Stomach (tissue), 8 donors: ENCODE measurements at regions not wholly inside any gene's neighbourhood (a gene's known extent, or its start where the extent isn't known, plus 50 kb on each side); places are given as distances from the start of the nearest gene placed in this dataset.
A peak's percentile ranks its signal among the peaks of the same experiment; 100 is the strongest.

ENCODE experiments used
- DNase-seq, 2 donors: peaks; one replicate each; pipeline versions ENCODE4 v3.0.0 to v3.0.0-alpha.2; 2013 to 2019
- H3K27ac ChIP-seq, 5 donors: fragments of 200-600 bp in 4 of 5; sonication (generic) in 4 of 5; one replicate each; pipeline ENCODE4 v1.5.1; 2013 to 2019; ENCODE audit warnings: mild to moderate bottlenecking in 1 of 5, moderate library complexity in 1 of 5
- H3K27me3 ChIP-seq, 3 donors: fragments of 200-600 bp; sonication (generic); one replicate each; pipeline ENCODE4 v1.5.1; 2017 to 2019; ENCODE audit warnings: mixed run types in 1 of 3
- H3K36me3 ChIP-seq, 4 donors: fragments of 200-600 bp; sonication (generic); 1 replicate in 3 of 4; 2 replicates in 1 of 4; pipeline ENCODE4 v1.5.1; 2016 to 2019
- H3K4me1 ChIP-seq, 4 donors: fragments of 200-600 bp; sonication (generic); one replicate each; pipeline ENCODE4 v1.5.1; 2016 to 2019
- H3K4me3 ChIP-seq, 4 donors: fragments of 200-600 bp; sonication (generic) in 3 of 4; one replicate each; pipeline ENCODE4 v1.5.1; 2016 to 2019; ENCODE audit warnings: mild to moderate bottlenecking in 1 of 4
- H3K9me3 ChIP-seq, 4 donors: fragments of 200-600 bp; sonication (generic); one replicate each; pipeline ENCODE4 v1.5.1; 2016 to 2019
- CTCF ChIP-seq, 7 experiments: fragments of 450-650 bp in 4 of 7; fragments of 200-600 bp in 3 of 7; sonication (generic) in 3 of 7; IDR thresholded peaks; one replicate each; pipeline ENCODE4 v1.5.1; 2016 to 2019; ENCODE audit warnings: antibody characterized with exemption in 7 of 7, control low read depth in 2 of 7, mild to moderate bottlenecking in 1 of 7
- EP300 ChIP-seq: sonication (generic); formaldehyde crosslinking; IDR thresholded peaks from one replicate; pipeline ENCODE4 v1.6.1; 2017; ENCODE audit warnings: antibody characterized with exemption
- POLR2A ChIP-seq, 4 donors: fragments of 450-650 bp; IDR thresholded peaks; one replicate each; pipeline ENCODE4 v1.6.1; 2016; ENCODE audit warnings: antibody characterized with exemption in 4 of 4, control low read depth in 2 of 4, mild to moderate bottlenecking in 1 of 4, moderate library complexity in 1 of 4
- POLR2AphosphoS5 ChIP-seq, 3 donors: sonication (generic); formaldehyde crosslinking; IDR thresholded peaks; one replicate each; pipeline ENCODE4 v1.6.1; 2016; ENCODE audit warnings: antibody characterized with exemption in 3 of 3
- WGBS, 5 donors: extraction: QIAGEN DNeasy Blood & Tissue Kit in 3 of 5; methylation state at CpG; one replicate each; pipeline versions ENCODE4 v1.1.5 to v1.1.7; 2013 to 2018; 5-methylcytosine and 5-hydroxymethylcytosine counted together
- intact Hi-C: fragments of 100-400 bp; cut with DNase I; formaldehyde crosslinking; loops from one replicate; pipeline ENCODE4 v1.15.1; 2023; ENCODE audit warnings: low total_unique reads
- donor health status: healthy with polysubstance abuse.
- donor health status: Bipolar disorder and iron deficiency.
- donor health status: healthy.

GRCh38 chr9:109919736-109920408, 139.9 kb downstream of the PALM2AKAP2 start:
- no peaks in the 10 kb centered on the region for H3K9me3 ChIP-seq
- H3K27me3 ChIP-seq: no peaks in the 10 kb centered on the region
- no peak overlapping the region for H3K4me3 ChIP-seq
- WGBS, 5 donors: 88 to 98% (median 94%) methylated on average over 2 of the region's 2 CpGs
- H3K4me1 ChIP-seq: peaks cover 0 to 14% (median 5%) of the 10 kb centered on the region in 4 donors
- H3K27ac ChIP-seq: no peak overlapping the region
- DNase-seq: no peak
- H3K36me3 ChIP-seq: no peaks in the 10 kb centered on the region
- no peak for TF ChIP-seq EP300
- intact Hi-C loops: no loop called here

GRCh38 chr9:109922617-109923470, 142.8 kb downstream of the PALM2AKAP2 start:
- Histone ChIP-seq H3K27me3 (no peaks in the 10 kb centered on the region), H3K9me3 (no peaks in the 10 kb centered on the region), H3K4me1 (peaks cover 0 to 11% (median 4%) of the 10 kb centered on the region in 4 donors), H3K36me3 (no peaks in the 10 kb centered on the region), H3K27ac (no peak overlapping the region), H3K4me3 (no peak overlapping the region)
- WGBS, 5 donors: 49 to 73% (median 59%) methylated on average over 2 of the region's 2 CpGs
- intact Hi-C loops: no loop called here
- TF ChIP-seq CTCF (IDR thresholded peaks at IDR 0.05) (no peak), POLR2A (IDR thresholded peaks at IDR 0.05) (no peak), EP300 (no peak), POLR2AphosphoS5 (IDR thresholded peaks at IDR 0.05) (no peak)
- DNase-seq: peak in 1 of 2 donors; percentile 72

GRCh38 chr9:109923471-109923760, 143.4 kb downstream of the PALM2AKAP2 start:
- peaks cover 0 to 5% (median 1%) of the 10 kb centered on the region in 4 donors for H3K4me1 ChIP-seq
- H3K4me3 ChIP-seq: no peak overlapping the region
- intact Hi-C loops: no loop called here
- TF ChIP-seq CTCF (IDR thresholded peaks at IDR 0.05) (no peak), POLR2AphosphoS5 (IDR thresholded peaks at IDR 0.05) (no peak), POLR2A (IDR thresholded peaks at IDR 0.05) (no peak), EP300 (no peak)
- no peaks in the 10 kb centered on the region for H3K27me3 ChIP-seq
- no peak overlapping the region for H3K27ac ChIP-seq
- DNase-seq: peak in 1 of 2 donors; percentile 37
- H3K9me3 ChIP-seq: no peaks in the 10 kb centered on the region
- H3K36me3 ChIP-seq: no peaks in the 10 kb centered on the region
- WGBS, 5 donors: 59 to 69% (median 66%) methylated on average over 5 of the region's 5 CpGs

- no peaks in the 10 kb centered on the region for H3K27me3 ChIP-seq
- TF ChIP-seq POLR2A (IDR thresholded peaks at IDR 0.05) (no peak), CTCF (IDR thresholded peaks at IDR 0.05) (no peak), POLR2AphosphoS5 (IDR thresholded peaks at IDR 0.05) (no peak), EP300 (no peak)
- no peak for DNase-seq
- no peak overlapping the region for H3K4me3 ChIP-seq
- intact Hi-C loops: no loop called here
- H3K36me3 ChIP-seq: no peaks in the 10 kb centered on the region
- no peak overlapping the region for H3K27ac ChIP-seq
- H3K9me3 ChIP-seq: no peaks in the 10 kb centered on the region
- H3K4me1 ChIP-seq: peaks cover 0 to under 1% (median 0%) of the 10 kb centered on the region in 4 donors
- WGBS, 5 donors: 78 to 88% (median 81%) methylated on average over 3 of the region's 3 CpGs
These were observed 143.8 kb downstream of the PALM2AKAP2 start for GRCh38 chr9:109923806-109924205.

- Histone ChIP-seq H3K27ac (no peak overlapping the region), H3K9me3 (no peaks in the 10 kb centered on the region), H3K4me1 (no peaks in the 10 kb centered on the region), H3K36me3 (no peaks in the 10 kb centered on the region), H3K27me3 (no peaks in the 10 kb centered on the region), H3K4me3 (no peak overlapping the region)
- no peak for TF ChIP-seq POLR2AphosphoS5 (IDR thresholded peaks at IDR 0.05)
- no peak for TF ChIP-seq CTCF (IDR thresholded peaks at IDR 0.05)
- no peak for TF ChIP-seq EP300
- TF ChIP-seq POLR2A (IDR thresholded peaks at IDR 0.05): no peak
- no peak for DNase-seq
- WGBS, 5 donors: 87 to 94% (median 94%) methylated on average over 2 of the region's 2 CpGs
- intact Hi-C loops: no loop called here
These were observed 145.8 kb downstream of the PALM2AKAP2 start for GRCh38 chr9:109925799-109926198.
